Transverse colon (tissue), 4 donors: ENCODE measurements at regions not wholly inside any gene's neighbourhood (a gene's known extent, or its start where the extent isn't known, plus 50 kb on each side); places are given as distances from the start of the nearest gene placed in this dataset.
"Not testable (repeated sequence)": the region's sequence is repeated elsewhere in the genome, so short reads cannot be mapped to it uniquely, and the experiment has no call there.

Source experiments
- DNase-seq: peaks from one replicate; pipeline ENCODE4 v3.0.0-alpha.2; 2019
- H3K27ac ChIP-seq, 4 donors: fragments of 200-600 bp; sonication (generic); 2 replicates each; pipeline ENCODE4 v1.5.1; 2016 to 2018; ENCODE audit warnings: inconsistent platforms in 4 of 4
- H3K27me3 ChIP-seq: fragments of 200-600 bp; sonication (generic); 2 replicates; pipeline ENCODE4 v1.5.1; 2017; ENCODE audit warnings: inconsistent platforms
- H3K36me3 ChIP-seq, 4 donors: fragments of 200-600 bp; sonication (generic); 2 replicates each; pipeline ENCODE4 v1.5.1; 2017 to 2019; ENCODE audit warnings: inconsistent platforms in 4 of 4
- H3K4me1 ChIP-seq, 4 donors: fragments of 200-600 bp; sonication (generic); 2 replicates each; pipeline ENCODE4 v1.5.1; 2017 to 2020; ENCODE audit warnings: inconsistent platforms in 4 of 4
- H3K4me3 ChIP-seq, 4 donors: fragments of 200-600 bp; sonication (generic); 1 replicate in 1 of 4; 2 replicates in 3 of 4; pipeline versions ENCODE4 v1.5.1 to v1.6.1; 2017 to 2019; ENCODE audit warnings: inconsistent platforms in 4 of 4
- H3K9me3 ChIP-seq, 2 donors: fragments of 200-600 bp; sonication (generic); 2 replicates each; pipeline ENCODE4 v1.5.1; 2017 to 2019; ENCODE audit warnings: inconsistent platforms in 2 of 2
- CTCF ChIP-seq, 5 experiments: fragments of 200-600 bp in 3 of 5; fragments of 450-650 bp in 2 of 5; sonication (generic) in 3 of 5; IDR thresholded peaks; 1 replicate in 2 of 5; 2 replicates in 3 of 5; pipeline ENCODE4 v1.5.1; 2016 to 2017; ENCODE audit warnings: antibody characterized with exemption in 5 of 5, inconsistent platforms in 3 of 5, mild to moderate bottlenecking in 2 of 5, moderate library complexity in 1 of 5
- EP300 ChIP-seq: sonication (generic); formaldehyde crosslinking; IDR thresholded peaks from one replicate; pipeline ENCODE4 v1.6.1; 2017; ENCODE audit warnings: antibody characterized with exemption, low read depth
- POLR2A ChIP-seq: fragments of 450-650 bp; IDR thresholded peaks from one replicate; pipeline ENCODE4 v1.6.1; 2016; ENCODE audit warnings: antibody characterized with exemption, mild to moderate bottlenecking, moderate library complexity
- POLR2AphosphoS5 ChIP-seq, 3 donors: sonication (generic); formaldehyde crosslinking; IDR thresholded peaks; one replicate each; pipeline ENCODE4 v1.6.1; 2016; ENCODE audit warnings: antibody characterized with exemption in 3 of 3
- WGBS, 2 donors: methylation state at CpG; one replicate each; pipeline ENCODE4 v1.1.5; 2018; ENCODE audit warnings: low coverage in 1 of 2; 5-methylcytosine and 5-hydroxymethylcytosine counted together
- in situ Hi-C, 4 donors: fragments of 200-750 bp; cut with MboI; loops; one replicate each; pipeline versions ENCODE4 v1.15.0 to v1.15.1; 2017; ENCODE audit warnings: low sequenced_read_pairs in 3 of 4, low pct_ligation_motif_present in 1 of 4, low pct_unique_long_range_greater_than_20kb in 1 of 4
- intact Hi-C: fragments of 100-400 bp; cut with DNase I; formaldehyde crosslinking; loops from one replicate; pipeline ENCODE4 v1.15.1; 2023; ENCODE audit warnings: low total_unique reads

DNA sequence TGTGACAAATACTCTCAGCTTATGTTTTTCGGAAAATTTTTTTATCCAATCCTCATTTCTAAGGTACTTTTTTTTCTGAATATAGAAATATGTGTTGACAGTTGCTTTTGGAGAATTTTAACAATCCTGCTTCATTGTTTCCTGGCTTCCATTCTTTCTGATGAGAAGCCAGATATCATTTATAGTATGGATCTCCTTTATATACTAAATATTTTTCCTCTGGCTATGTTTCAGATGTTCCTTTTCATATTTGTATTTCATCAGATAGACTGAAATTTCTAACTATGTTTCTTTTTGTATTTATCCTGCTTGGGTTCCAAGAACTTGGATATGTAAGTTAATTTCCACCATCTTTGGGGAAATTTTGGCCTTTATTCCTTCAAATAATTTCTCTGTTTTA, 138.9 kb upstream of the CDH11 start:
- H3K4me3 ChIP-seq: no peak overlapping the region
- 79 to 83% methylated on average over 1 of the region's 1 CpG for WGBS, 2 donors
- in situ Hi-C loops: no loop called here
- no peaks in the 10 kb centered on the region for H3K27me3 ChIP-seq
- no peaks in the 10 kb centered on the region for H3K4me1 ChIP-seq
- no peak overlapping the region for H3K27ac ChIP-seq
- no peaks in the 10 kb centered on the region for H3K36me3 ChIP-seq
- no peak for DNase-seq
- TF ChIP-seq POLR2AphosphoS5 (IDR thresholded peaks at IDR 0.05): no peak
- TF ChIP-seq CTCF (IDR thresholded peaks at IDR 0.05): no peak
- TF ChIP-seq EP300: no peak
- TF ChIP-seq POLR2A: no peak
- intact Hi-C loops: no loop called here
- H3K9me3 ChIP-seq: peaks cover 0 to 3% of the 10 kb centered on the region in 2 donors

DNA sequence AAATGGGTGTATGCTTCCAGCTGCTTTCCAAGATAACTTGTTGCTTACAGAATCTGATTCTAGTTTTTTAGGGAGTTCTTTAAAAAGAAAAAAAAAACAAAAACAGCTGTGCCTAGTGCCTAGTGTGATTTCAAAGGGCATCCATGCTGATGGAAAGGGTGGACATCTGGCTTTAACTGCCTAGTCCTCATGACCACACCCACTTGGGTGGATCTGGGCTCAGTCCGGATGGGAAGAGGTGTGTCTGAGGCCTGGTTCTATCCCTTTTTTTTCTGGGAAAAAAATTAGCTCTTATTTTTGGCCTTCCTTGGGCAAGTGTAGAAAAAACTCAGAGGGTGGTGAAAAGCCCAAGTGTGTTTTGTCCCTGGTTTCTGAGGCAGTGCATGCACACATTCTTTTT, 132.3 kb upstream of the CDH11 start:
- intact Hi-C loops: no loop called here
- in situ Hi-C loops: no loop called here
- H3K9me3 ChIP-seq: no peaks in the 10 kb centered on the region
- no peak for TF ChIP-seq POLR2AphosphoS5 (IDR thresholded peaks at IDR 0.05)
- WGBS, 2 donors: 50 to 54% methylated on average over 1 of the region's 1 CpG
- no peak overlapping the region for H3K27ac ChIP-seq
- H3K4me3 ChIP-seq: no peak overlapping the region
- no peaks in the 10 kb centered on the region for H3K4me1 ChIP-seq
- DNase-seq: no peak
- H3K36me3 ChIP-seq: no peaks in the 10 kb centered on the region
- no peaks in the 10 kb centered on the region for H3K27me3 ChIP-seq

DNA sequence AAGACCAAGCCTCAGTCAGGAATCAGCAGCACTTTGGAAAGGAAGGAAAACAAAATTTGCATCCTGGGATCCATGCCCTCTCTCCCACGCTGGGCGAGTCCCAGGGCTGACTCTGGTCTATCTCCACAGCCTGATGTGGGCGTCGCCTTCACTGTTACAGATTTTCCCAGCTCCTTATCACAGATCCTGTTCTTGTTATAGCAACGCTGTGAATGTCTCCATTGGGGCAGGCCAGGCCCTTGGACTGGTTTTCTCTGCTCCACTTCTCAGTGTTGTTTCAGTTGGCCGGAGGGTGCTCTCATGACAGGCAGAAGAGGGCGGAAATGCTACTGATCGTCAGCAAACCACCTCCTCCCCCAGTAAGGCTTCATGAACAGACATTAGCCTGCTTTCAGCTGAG, 127.9 kb upstream of the CDH11 start:
- 33 to 41% methylated on average over 3 to 8 of the region's 8 CpGs for WGBS, 2 donors
- intact Hi-C loops (no loop called here), in situ Hi-C loops (no loop called here)
- no peak overlapping the region for H3K27ac ChIP-seq
- no peak overlapping the region for H3K4me3 ChIP-seq
- DNase-seq: no peak
- TF ChIP-seq POLR2AphosphoS5 (IDR thresholded peaks at IDR 0.05): no peak
- TF ChIP-seq EP300: no peak
- no peak for TF ChIP-seq POLR2A
- TF ChIP-seq CTCF (IDR thresholded peaks at IDR 0.05): no peak
- no peaks in the 10 kb centered on the region for H3K9me3 ChIP-seq
- H3K4me1 ChIP-seq: no peaks in the 10 kb centered on the region
- no peaks in the 10 kb centered on the region for H3K27me3 ChIP-seq
- no peaks in the 10 kb centered on the region for H3K36me3 ChIP-seq

DNA sequence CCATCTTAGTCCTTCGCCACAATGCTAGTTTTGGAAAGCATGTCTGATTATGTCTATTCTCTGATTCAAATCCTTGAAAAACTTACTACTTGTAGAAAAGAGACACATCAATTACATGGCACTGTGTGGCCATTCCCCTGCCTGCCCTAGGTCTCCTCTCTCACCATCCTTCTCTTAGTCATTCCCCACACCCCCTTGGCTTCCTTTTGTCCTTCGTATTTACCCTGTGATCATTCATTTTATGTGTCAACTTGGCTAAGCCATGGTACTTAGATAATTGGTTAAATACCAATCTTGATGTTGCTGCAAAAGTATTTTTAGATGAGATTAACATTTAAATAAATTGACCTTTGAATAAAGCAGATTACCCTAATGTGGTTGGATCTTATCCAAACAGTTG, 122.9 kb upstream of the CDH11 start:
- Histone ChIP-seq H3K4me1 (no peaks in the 10 kb centered on the region), H3K36me3 (no peaks in the 10 kb centered on the region), H3K9me3 (no peaks in the 10 kb centered on the region), H3K27ac (no peak overlapping the region), H3K27me3 (no peaks in the 10 kb centered on the region), H3K4me3 (no peak overlapping the region)
- TF ChIP-seq POLR2AphosphoS5 (IDR thresholded peaks at IDR 0.05) (no peak), EP300 (no peak), POLR2A (no peak), CTCF (IDR thresholded peaks at IDR 0.05) (no peak)
- DNase-seq: no peak
- intact Hi-C loops (no loop called here), in situ Hi-C loops (no loop called here)
- WGBS, 2 donors: 44 to 61% methylated on average over 1 to 2 of the region's 2 CpGs

DNA sequence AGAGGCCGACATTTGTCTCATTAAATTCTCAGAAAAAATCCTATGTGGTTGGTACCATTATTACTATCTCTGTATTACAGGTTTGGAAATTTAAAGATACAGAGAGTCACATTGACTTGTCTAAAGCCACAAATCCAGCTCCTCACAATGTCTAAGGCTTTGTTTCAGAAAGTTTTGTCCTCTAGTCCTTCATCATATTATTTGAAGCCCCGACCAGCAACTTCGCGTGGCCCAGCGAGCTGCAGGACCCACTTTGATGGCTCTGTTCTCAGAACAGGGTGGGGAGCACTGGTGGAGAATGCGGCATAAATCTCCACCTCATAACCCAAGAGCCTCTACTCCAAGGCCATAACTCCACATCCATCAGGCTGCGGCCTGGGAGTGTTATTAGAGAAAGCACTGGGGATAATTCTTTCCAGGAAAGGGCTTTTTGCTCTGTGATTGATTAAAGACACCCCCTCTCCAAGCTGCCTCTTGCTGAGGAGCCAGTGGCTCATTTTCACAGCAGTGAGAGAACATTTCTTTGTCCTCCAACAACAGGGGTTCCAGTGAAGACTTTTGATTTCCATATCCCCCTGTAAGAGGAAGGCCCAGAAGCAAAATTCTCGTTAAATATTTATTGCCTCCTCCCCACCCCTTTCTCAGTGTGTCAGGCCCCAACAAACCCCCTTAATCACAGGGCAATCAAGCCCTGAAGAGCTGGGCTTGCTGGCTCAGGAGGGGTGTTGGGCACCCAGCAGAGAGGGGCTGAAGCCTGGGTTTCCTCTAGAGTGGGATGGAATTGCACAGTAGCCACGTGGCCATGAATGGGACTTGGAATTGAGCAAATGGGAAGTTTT, 113.7 kb upstream of the CDH11 start:
- intact Hi-C loops: no loop called here
- Histone ChIP-seq H3K27ac (no peak overlapping the region), H3K36me3 (no peaks in the 10 kb centered on the region), H3K4me3 (no peak overlapping the region), H3K9me3 (no peaks in the 10 kb centered on the region), H3K4me1 (no peaks in the 10 kb centered on the region), H3K27me3 (no peaks in the 10 kb centered on the region)
- WGBS, 2 donors: 76 to 83% methylated on average over 2 to 9 of the region's 9 CpGs
- no peak for TF ChIP-seq POLR2A
- TF ChIP-seq CTCF (IDR thresholded peaks at IDR 0.05): no peak
- no peak for DNase-seq
- in situ Hi-C loops: no loop called here

DNA sequence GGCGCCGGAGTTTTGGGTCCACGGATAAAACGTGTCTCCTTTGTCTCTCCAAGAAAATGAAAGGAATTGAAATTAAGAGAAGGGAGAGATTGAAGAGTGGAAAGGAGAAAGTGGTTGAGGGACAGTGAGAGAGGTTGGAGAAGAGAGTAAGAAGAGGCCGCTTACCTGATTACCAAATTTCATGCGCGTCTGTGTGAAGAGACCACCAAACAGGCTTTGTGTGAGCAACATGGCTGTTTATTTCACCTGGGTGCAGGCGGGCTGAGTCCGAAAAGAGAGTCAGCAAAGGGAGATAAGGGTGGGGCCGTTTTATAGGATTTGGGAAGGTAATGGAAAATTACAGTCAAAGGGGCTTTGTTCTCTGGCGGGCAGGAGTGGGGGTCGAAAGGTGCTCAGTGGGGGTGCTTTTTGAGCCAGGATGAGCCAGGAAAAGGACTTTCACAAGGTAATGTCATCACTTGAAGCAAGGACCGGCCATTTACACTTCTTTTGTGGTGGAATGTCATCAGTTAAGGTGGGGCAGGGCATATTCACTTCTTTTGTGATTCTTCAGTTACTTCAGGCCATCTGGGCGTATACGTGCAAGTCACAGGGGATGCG, 113.0 kb upstream of the CDH11 start:
- DNase-seq, H3K4me3 ChIP-seq, in situ Hi-C loops, intact Hi-C loops, H3K27me3 ChIP-seq, H3K27ac ChIP-seq, H3K9me3 ChIP-seq, H3K4me1 ChIP-seq, H3K36me3 ChIP-seq: not testable (repeated sequence)
- WGBS, 2 donors: 81 to 84% methylated on average over 8 to 16 of the region's 16 CpGs
